22Rv1 (cell line): ENCODE measurements at regions not wholly inside any gene's neighbourhood (a gene's known extent, or its start where the extent isn't known, plus 50 kb on each side); places are given as distances from the start of the nearest gene placed in this dataset.
"Not testable (repeated sequence)": the region's sequence is repeated elsewhere in the genome, so short reads cannot be mapped to it uniquely, and the experiment has no call there.

Source experiments
- H3K27ac ChIP-seq: fragments of 450-650 bp; 2 replicates; pipeline ENCODE4 v1.5.1; 2017
- CTCF ChIP-seq: fragments of 450-650 bp; IDR thresholded peaks from 2 replicates; pipeline ENCODE4 v1.5.1; 2017; ENCODE audit warnings: mild to moderate bottlenecking
- ZFX ChIP-seq: fragments of 450-650 bp; IDR thresholded peaks from 2 replicates; pipeline ENCODE4 v1.6.1; 2017; ENCODE audit warnings: antibody characterized with exemption, borderline replicate concordance

- not testable (repeated sequence) for H3K27ac ChIP-seq
Observed at GRCh38 chr12:76971216-76971879, 92.5 kb upstream of the CSRP2 start.

- H3K27ac ChIP-seq: no peak overlapping the region
Observed at GRCh38 chr12:76967181-76967885, 88.5 kb upstream of the CSRP2 start.

GRCh38 chr12:76964784-76965571, 86.2 kb upstream of the CSRP2 start:
- TF ChIP-seq CTCF (no peak), ZFX (no peak)

More at GRCh38 chr12:76967181-76967885, 88.5 kb upstream of the CSRP2 start:
- no peak for TF ChIP-seq CTCF

GRCh38 chr12:76962099-76962498, 83.3 kb upstream of the CSRP2 start:
- no peak overlapping the region for H3K27ac ChIP-seq
- no peak for TF ChIP-seq CTCF
- TF ChIP-seq ZFX: no peak

More at GRCh38 chr12:76964784-76965571, 86.2 kb upstream of the CSRP2 start:
- no peak overlapping the region for H3K27ac ChIP-seq

GRCh38 chr12:76957301-76957700, 78.5 kb upstream of the CSRP2 start:
- H3K27ac ChIP-seq: no peak overlapping the region
- TF ChIP-seq CTCF (no peak), ZFX (no peak)

- TF ChIP-seq CTCF: peak; percentile 69
- no peak for TF ChIP-seq ZFX
- H3K27ac ChIP-seq: no peak overlapping the region
Observed at GRCh38 chr12:76952995-76953394, 74.2 kb upstream of the CSRP2 start.

GRCh38 chr12:76948879-76949278, 70.1 kb upstream of the CSRP2 start:
- TF ChIP-seq CTCF (no peak), ZFX (no peak)
- H3K27ac ChIP-seq: no peak overlapping the region
